ENCODE measurements at regions not wholly inside any gene's neighbourhood (a gene's known extent, or its start where the extent isn't known, plus 50 kb on each side); places are given as distances from the start of the nearest gene placed in this dataset.
"Not testable (repeated sequence)": the region's sequence is repeated elsewhere in the genome, so short reads cannot be mapped to it uniquely, and the experiment has no call there.

DNA sequence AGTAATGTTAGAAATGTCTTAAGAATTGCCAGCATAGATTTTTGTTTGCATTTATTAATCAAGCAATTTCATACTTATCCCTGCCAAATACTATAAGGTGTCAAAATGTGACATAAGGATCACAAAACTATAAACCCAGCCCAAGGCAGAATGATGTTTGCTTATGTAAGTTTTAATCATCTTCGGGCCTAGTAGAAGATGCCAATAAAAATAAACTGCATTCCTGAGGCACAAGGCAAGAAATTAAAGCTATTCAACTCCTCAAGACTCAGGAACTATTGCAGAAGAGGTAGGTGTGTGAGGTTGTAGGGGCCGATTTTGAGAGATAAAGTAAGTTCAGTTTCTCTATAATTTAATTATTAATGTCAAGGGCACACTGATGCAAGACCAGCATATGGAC is 189.4 kb upstream of the AHR start:
- DNase-seq (ENCODE audit: low spot score in 2 of 2): no peak
- FAIRE-seq: no peak

DNA sequence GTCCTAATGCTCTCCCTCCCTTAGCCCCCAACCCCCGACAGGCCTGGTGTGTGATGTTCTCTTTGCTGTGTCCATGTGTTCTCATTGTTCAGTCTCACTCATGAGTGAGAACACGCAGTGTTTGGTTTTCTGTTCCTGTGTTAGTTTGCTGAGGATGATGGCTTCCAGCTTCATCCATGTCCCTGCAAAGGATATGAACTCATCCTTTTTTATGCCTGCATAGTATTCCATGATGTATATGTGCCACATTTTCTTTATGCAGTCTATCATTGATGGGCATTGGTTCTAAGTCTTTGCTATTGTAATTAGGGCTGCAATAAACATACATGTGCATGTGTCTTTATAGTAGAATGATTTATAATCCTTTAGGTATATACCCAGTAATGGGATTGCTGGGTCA is 184.7 kb upstream of the AHR start:
- FAIRE-seq; DNase-seq (ENCODE audit: low spot score in 2 of 2): not testable (repeated sequence)

DNA sequence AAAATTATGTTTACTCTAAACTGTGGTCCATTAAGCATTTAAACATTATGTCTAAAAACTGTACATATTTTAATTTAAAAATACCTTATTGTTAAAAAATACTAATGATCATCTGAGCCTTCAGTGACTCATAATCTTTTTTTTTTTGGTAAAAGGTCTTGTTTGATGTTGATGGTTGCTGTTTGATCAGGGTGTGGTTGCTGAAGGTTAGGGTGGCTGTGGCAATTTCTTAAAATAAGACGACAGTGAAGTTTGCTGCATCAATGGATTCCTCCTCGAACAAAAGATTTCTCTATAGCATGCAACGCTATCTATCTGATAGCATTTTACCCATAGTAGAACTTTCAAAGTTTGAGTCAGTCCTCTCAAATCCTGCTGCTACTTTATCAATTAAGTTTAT is 180.0 kb upstream of the AHR start:
- DNase-seq (ENCODE audit: low spot score in 2 of 2) (no peak), FAIRE-seq (no peak)

DNA sequence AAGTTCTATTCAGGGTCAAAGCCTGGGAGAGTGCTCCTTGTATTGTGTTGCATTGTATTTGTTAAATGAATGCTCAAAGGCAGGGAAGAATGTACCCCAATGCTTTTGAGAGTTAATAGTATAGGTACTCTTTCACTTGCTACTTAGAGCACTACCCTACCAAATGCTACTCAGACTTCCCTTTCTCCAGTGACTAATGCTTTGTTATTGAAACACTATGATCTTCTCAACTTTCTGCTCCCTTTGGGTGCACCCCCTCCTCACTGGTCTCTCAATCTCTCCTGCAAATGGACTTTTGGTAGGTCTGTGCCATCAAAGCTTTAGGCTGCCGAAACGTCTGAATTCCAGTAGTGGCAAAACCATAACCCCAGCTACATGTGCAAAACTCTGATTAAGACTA is 177.7 kb upstream of the AHR start:
- DNase-seq (ENCODE audit: low spot score in 2 of 2): no peak
- no peak for FAIRE-seq

DNA sequence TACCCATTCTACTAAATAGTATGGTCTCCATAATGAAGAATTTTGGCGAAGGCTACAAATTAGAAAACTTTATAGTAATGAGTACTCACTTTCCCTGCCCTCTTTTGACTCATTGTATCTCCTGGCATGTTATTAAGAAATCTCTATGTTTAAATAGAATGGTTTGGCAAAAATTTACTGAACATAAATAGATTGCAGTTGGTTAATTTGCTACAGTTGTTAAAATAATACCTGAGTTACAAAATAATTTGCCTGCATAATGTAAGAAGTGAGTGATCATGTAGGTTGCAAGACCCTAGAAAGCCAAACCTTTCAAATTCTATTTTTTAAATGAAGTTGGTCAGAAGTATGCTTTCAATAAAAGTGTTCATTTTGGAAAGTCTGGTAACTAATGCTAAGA is 176.8 kb upstream of the AHR start:
- FAIRE-seq (no peak), DNase-seq (ENCODE audit: low spot score in 2 of 2) (no peak)

DNA sequence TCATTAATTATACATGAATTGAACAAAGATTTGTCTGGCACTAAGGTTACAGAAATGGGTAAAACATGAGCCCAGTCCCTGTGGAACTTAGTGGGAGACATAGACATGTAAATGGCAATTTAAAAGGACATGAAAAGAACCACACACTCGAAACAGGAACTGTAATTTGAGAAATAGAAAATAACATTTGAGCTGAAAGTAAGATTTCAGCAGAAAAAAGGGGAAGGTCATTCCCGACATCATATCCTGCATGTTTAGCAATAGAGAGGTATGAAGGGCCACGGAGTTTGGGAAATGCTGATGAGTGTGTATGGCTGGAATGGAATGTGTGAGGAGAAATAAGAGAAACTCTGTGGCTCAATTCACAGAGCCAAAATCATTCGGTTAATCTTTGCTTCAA is 175.4 kb upstream of the AHR start:
- FAIRE-seq (no peak), DNase-seq (ENCODE audit: low spot score in 2 of 2) (no peak)

DNA sequence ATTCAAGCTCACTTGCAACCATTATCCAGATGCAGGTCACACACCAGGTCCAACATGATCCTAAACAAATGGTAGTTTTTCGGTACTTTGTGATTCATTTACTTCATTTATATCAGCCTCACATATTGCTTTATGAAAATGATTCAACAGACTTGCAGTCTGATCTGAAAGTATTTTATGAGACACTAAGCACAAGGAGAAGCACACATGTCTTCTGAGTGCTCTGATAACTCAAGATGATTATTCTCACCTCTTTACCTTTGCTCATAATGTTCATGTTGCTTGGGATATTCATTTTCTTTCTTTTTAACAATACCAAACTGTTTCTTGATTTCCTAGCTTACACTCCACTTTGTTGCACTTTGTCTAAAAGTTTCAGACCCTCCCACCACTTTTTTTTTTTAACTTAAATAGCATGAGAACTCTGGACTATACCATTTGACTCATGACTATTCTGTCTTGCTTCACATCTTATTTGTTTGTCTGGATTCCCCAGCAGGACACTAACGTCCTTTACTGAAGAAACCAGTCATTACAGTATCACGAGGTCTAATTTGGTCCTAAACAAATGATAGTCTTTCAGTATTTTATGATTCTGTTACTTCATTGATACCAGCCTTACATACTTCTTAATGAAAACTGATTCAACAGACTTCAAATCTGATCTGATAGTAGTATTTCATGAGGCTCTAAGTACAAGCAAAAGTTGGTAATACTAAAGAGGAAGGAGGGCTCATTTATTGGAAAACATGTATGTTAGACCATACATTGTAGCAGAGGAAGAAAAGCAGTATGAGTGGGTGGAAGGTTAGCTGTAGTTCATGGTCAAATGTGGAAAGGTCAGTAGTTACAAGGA is 171.8 kb upstream of the AHR start:
- FAIRE-seq (no peak), DNase-seq (ENCODE audit: low spot score in 2 of 2) (no peak)

DNA sequence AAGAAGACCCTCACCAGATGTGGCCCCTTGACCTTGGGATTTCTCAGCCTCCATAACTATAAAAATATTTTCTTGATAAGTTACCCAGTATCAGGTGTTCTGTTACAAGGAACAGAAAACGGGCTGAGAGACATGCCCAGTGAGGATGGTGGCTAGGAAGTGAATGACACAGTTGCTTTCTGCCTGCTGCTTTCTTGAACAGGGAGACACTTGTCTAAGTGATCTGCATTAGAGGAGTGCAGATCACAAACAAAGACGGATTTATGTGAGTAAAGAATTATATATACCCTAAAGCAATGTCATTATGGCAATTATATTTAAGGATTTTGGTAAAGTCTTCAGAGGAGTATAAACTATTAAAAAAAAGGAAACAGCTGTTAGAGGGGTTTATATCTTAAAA is 169.2 kb upstream of the AHR start:
- FAIRE-seq (no peak), DNase-seq (ENCODE audit: low spot score in 2 of 2) (no peak)

DNA sequence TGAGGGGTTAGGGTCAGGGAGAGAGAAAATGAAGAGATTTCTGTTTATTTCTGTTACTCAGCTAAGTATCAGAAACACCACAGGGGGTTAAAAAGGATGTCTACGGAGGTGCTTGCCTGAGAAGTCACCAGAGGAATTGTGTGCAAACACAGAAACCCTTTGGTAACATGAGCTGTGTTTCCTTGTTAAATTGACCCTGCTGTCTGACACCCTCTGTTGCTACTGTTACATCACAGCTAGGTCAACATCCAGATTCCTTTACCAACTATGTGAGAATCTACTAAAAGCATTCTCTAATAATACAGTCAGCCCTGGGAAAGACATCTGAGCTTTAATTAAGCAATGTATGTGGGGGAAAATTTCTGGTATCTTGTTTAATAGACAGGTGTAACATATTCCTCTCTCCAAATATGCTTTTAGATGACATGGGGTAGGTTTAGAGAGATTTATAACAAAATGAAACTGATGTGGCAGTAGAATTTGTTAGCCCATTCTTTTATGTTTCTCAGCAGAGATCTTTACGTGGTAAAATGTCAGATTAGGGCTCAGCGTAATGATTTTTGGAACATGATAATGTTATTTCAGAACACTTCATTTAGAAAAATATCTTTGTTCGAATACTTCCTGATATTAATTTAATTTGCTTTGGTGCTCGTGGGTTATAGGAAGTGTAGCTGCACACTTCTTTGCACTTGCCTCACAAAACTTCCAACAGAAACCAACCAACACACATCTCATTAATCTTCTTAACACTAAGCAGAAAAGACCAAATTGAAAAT is 168.0 kb upstream of the AHR start:
- FAIRE-seq (no peak), DNase-seq (ENCODE audit: low spot score in 2 of 2) (no peak)

DNA sequence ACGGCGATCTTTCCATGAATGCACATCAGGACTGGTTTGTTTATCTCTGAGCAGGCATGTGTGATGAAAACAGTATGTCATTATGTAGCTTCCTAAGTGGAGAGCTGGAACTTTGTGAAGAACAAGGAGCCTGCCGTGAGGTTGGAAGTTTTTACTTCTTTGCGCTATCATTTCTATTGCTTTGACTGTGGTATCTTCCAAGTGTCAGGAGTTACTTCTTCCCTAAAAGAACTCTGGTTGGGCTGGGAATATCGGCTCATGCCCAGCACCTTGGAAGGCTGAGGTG is 167.4 kb upstream of the AHR start:
- FAIRE-seq (no peak), DNase-seq (ENCODE audit: low spot score in 2 of 2) (no peak)

DNA sequence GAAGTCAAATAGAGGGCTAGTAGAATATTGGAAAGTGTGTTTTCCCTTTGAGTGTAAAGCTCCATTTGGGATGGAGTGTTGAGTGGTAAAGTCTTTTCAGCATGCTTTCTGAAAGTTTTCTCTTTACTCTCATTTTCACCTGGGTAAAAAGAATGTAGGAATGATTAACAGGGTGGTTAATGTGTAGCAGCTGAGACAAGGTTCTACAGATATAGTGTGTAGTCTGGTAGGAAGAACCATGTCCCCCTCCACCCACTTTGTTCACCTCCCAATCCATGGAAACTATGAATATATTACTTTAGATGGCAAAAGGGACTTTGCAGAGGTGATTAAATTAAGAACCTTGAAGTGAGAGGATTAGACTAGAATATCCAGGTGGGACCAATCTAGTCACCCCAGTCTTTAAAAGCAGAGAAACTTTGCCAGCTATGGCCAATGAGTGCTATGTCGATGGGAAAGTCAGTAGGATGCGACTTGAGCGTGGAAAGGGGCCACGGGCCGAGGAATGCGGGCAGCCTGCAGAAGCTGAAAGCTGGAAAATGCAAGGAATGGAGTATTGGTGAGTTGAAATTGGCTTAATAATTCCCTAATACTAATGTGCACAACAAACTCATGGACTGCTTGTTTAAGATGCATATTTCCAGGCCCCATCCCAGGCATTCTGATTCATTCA is 166.3 kb upstream of the AHR start:
- DNase-seq (ENCODE audit: low spot score in 2 of 2) (no peak), FAIRE-seq (no peak)

DNA sequence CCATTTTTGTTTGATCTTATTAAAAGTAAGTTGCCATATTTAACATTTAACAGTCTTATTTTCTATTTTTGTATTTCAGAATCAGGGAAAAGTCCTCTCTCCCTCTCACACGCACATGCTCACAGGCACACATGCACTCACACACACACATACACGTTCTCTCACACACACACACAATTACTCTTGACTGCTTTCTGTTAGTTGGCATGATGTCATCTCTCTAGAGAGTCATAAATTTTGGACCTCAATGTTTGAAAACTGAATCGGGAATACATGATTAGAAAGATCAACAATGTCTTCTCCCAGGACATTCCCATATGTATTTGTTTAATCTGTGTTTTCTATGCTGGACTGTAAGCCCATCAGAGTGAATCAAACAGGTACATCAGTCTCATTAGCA is 165.7 kb upstream of the AHR start:
- no peak for FAIRE-seq
- no peak for DNase-seq (ENCODE audit: low spot score in 2 of 2)

DNA sequence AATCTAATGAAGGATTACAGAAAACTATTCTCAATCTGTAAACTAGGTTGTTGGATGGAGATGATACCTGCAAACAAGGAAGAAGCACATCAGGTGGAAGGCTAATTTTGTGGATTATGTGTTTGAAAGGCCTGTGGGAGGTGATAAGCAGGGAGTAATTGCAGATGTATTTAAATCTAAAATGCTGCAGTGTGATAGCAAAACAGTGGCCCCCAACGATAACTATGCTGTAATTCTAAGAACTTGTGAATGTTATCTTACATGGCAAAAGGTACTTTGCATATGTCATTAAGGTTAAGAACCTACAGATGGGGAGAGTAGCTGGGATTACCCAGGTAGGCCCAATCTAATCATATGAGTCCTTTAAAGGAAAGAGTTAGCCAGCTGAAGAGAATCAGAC is 164.5 kb upstream of the AHR start:
- FAIRE-seq (no peak), DNase-seq (ENCODE audit: low spot score in 2 of 2) (no peak)

DNA sequence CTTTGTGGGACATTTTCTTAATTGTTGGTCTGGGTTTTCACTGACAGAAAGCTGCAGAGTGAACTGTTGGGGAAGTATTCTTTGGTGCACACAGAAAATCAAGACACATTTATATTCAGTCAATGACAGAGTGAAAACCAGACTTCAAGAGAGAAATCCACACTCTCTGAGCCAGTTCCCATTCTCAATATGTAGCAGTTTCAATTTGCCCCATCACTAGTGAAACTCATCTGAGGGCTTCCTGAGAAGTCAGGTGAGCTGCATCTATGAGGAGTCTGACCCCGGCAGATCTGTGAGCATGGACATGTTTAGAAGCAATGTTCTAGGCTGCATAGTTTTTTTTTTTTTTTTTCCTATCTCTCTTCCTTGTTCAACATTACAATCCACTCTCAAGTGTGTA is 163.7 kb upstream of the AHR start:
- FAIRE-seq (no peak), DNase-seq (ENCODE audit: low spot score in 2 of 2) (no peak)

DNA sequence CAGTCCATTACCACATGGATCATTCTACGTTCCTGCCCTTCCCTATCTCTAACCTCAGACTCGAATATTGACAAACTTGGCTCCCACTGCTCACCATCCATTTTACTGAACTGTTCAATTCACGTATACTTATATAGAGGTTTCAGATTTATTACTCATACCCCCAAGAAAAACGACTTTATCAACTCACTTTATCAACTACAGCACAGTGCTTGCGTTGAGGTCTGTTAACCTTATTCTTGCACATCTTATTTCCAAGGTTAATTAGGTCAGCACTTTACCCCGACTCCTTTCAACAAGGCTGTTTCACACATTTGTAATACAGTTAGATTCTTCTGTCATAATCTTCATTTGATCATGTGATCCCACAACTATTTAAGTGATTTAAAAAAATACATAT is 162.3 kb upstream of the AHR start:
- no peak for FAIRE-seq
- DNase-seq (ENCODE audit: low spot score in 2 of 2): no peak

DNA sequence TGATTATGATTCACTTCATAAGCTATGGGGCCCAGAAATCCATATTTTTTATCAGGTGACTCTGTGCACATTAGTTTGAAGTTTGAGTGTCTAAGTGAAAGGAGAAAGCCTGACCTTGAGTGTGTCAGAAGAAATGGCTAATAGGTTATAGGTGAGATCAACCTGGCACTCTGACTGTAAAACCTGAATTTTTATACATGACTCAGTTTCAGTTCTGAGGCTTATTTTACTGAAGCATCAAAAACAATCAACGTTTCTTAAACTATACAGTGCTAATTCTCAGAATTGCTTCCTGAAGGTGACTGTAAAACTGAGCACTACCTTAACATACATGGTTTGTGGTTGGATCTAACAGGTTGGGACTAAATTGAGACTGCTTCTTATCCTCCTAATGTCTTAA is 159.4 kb upstream of the AHR start:
- FAIRE-seq: no peak
- DNase-seq (ENCODE audit: low spot score in 2 of 2): no peak

DNA sequence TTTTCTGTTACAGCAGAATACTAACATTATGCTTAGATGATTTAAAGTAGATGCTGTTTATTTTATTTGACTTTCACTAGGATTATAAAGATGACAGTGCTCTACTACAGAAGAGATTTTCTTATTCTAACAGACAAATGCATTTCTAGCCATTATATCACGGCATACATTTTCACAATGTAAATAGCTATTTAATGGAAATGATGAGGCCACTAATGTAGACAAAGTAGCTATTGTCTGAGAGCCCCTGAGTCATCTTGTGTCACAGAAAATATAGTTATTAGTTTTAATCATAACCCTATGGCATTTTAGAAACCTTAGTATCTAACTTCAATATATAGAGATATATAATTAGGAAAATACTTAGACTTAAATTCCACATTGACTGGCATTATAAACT is 158.0 kb upstream of the AHR start:
- DNase-seq (ENCODE audit: low spot score in 2 of 2) (no peak), FAIRE-seq (no peak)

DNA sequence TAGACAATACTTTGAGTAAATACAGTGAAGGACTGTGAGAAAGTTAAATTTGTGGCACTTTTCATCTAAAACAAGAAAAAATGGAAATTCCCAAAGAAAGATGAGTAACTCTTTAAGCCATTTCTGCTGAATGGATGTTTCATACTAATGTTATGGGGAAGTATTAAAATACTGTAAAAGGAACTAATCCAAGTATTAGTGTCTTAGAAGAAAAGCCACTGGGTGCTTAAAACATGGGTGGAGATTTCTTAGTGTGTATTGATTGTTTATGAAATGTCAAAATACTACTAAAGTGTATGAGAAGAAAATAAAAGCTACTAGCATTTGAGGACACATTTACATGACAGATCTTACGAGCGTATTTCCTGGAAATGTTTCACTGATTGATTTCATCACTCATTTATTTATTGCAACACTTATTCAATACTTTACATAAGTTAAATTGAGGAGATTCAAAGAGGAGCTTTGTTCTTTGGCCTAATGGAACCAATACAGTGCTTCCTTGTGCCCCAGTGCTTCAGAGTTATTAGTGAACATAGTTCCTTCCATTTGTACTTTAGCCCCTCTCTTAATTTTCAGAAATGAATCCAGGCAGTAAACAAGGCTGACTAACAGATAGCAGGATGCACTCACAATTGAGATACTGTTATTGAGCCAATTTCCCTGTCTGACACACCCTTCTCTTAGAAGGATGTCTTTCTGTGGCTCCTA is 155.5 kb upstream of the AHR start:
- no peak for DNase-seq (ENCODE audit: low spot score in 2 of 2)
- FAIRE-seq: no peak

DNA sequence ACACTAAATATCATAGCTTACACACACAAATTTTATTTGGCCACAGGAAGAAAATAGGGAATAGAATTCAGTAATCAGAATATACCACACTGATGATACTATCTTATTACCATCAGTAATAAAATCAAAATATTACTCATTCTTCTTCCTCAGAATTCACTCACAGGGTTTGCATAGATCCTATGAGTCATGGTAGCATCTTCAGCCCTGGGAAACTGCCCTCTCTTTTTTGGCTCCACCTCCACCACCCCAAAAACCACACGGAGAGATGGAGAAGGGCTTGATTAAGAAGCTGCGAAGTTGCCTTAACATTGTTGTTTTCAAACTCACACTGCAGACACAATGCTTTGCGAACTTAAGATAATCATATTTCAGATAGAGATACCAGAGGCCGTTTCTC is 154.1 kb upstream of the AHR start:
- FAIRE-seq (no peak), DNase-seq (ENCODE audit: low spot score in 2 of 2) (no peak)

DNA sequence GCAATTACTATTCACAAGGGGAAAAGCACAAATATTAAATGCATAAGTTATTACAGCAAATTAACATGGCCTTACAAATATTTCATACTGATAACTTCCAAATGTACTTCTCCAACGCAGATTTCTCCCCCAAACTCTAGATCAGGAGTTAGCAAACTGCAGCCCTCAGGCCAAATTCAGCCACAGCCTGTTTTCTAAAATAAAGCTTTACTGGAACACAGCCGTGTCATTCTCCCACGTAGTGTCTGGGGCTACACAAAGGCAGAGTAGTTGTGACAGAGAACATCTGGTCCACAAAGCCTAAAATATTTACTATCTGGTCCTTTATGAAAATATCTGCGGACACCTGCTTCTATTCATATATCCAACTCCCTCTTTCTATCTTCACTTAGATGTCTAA is 151.8 kb upstream of the AHR start:
- no peak for FAIRE-seq
- DNase-seq (ENCODE audit: low spot score in 2 of 2): no peak

DNA sequence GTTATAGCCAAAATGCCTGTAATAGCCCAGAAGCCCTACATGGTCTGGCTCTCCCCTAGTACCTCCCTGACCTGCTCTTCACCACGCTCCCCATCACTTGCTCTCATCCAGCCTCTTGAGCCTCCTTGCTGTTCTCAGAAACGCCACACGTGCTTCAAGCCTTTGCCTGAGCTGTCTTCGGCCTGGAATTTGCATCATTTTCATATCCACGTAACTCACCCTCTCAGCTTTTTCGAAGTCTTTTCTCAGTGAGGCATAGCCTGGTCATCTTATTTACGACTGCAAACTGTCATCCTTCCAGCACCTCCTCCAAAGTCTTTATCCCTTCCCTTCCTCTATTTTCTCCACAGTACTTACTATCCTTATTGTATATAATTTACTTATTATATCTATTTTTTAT is 151.0 kb upstream of the AHR start:
- FAIRE-seq (no peak), DNase-seq (ENCODE audit: low spot score in 2 of 2) (no peak)

All from frontal cortex (tissue), 3 donors.